Heart left ventricle (tissue), 16 donors: ENCODE measurements at regions not wholly inside any gene's neighbourhood (a gene's known extent, or its start where the extent isn't known, plus 50 kb on each side); places are given as distances from the start of the nearest gene placed in this dataset.

Experiments
- ATAC-seq, 4 donors: fragments of 200-7000 bp; cut with Tn5 transposase; one replicate each; pipeline ENCODE4 v1.9.1; 2020 to 2022; ENCODE audit warnings: moderate library complexity in 4 of 4, mild to moderate bottlenecking in 3 of 4, moderate number of reproducible peaks in 1 of 4
- DNase-seq, 5 donors: peaks; one replicate each; pipeline ENCODE4 v3.0.0-alpha.2; 2020
- H3K27ac ChIP-seq, 12 donors: fragments of 200-600 bp; sonication (generic) in 4 of 12; one replicate each; pipeline versions ENCODE4 v1.5.0 to v1.8.0; 2016 to 2022; ENCODE audit warnings: mild to moderate bottlenecking in 2 of 12
- H3K27me3 ChIP-seq, 9 donors: fragments of 200-600 bp; sonication (generic) in 2 of 9; one replicate each; pipeline versions ENCODE4 v1.5.1 to v1.8.0; 2016 to 2022; ENCODE audit warnings: mild to moderate bottlenecking in 3 of 9
- H3K36me3 ChIP-seq, 9 donors: fragments of 200-600 bp; sonication (generic) in 2 of 9; one replicate each; pipeline versions ENCODE4 v1.5.0 to v1.8.0; 2018 to 2022; ENCODE audit warnings: mild to moderate bottlenecking in 2 of 9
- H3K4me1 ChIP-seq, 12 donors: fragments of 200-600 bp; sonication (generic) in 4 of 12; one replicate each; pipeline versions ENCODE4 v1.5.0 to v1.8.0; 2016 to 2022; ENCODE audit warnings: mild to moderate bottlenecking in 3 of 12
- H3K4me3 ChIP-seq, 12 donors: fragments of 200-600 bp; sonication (generic) in 4 of 12; one replicate each; pipeline versions ENCODE4 v1.5.0 to v1.8.0; 2017 to 2022; ENCODE audit warnings: mild to moderate bottlenecking in 9 of 12, moderate library complexity in 4 of 12
- H3K9me3 ChIP-seq, 12 donors: fragments of 200-600 bp; sonication (generic) in 4 of 12; one replicate each; pipeline versions ENCODE4 v1.5.0 to v1.8.0; 2016 to 2022; ENCODE audit warnings: mild to moderate bottlenecking in 1 of 12
- CTCF ChIP-seq, 12 donors: fragments of 200-600 bp; sonication (generic) in 4 of 12; IDR thresholded peaks; one replicate each; pipeline versions ENCODE4 v1.5.0 to v1.8.0; 2018 to 2022; ENCODE audit warnings: antibody characterized with exemption in 12 of 12, mild to moderate bottlenecking in 5 of 12
- POLR2A ChIP-seq, 2 donors: fragments of 450-650 bp; IDR thresholded peaks; one replicate each; pipeline ENCODE4 v1.6.1; 2017; ENCODE audit warnings: antibody characterized with exemption in 2 of 2, mild to moderate bottlenecking in 2 of 2, moderate library complexity in 2 of 2
- WGBS, 4 donors: extraction: QIAGEN DNeasy Blood & Tissue Kit in 2 of 4; methylation state at CpG; one replicate each; pipeline versions ENCODE4 v1.1.5 to v1.1.7; 2013 to 2018; 5-methylcytosine and 5-hydroxymethylcytosine counted together
- intact Hi-C, 10 donors: fragments of 100-400 bp; cut with DNase I; formaldehyde crosslinking; loops; one replicate each; pipeline versions ENCODE4 v1.11.1 to v1.14.2; 2022
- donor health status: ischemic (EF 13 %, LVEDD 7.1; RV severe dilation, severe dysfunction).
- donor health status: healthy with polysubstance abuse.
- donor health status: DM: no; HTN: yes; CAD: no.
- donor health status: DM: no; HTN: no; CAD: no.
- donor health status: ischemic (EF 25% LVEDD 6.9; RV normal size, moderate dysfunction).
- donor health status: ischemic (EF 25% LVEDD 5.7; RV mildly dilated, moderate dysfunction).
- donor health status: healthy.
- donor health status: DM: yes; HTN: yes; CAD: no.
- donor health status: ischemic (EF 35%, LVEDD 5.7; RV mildly dilated, moderate dysfunction).
- donor health status: nonischemic (EF 11% LVEDD 7.7; RV severe dilation, severe dysfunction).
- donor health status: DM: yes; HTN: yes; CAD: no.
- donor health status: PGD.
- donor health status: ischemic (EF 29% LVEDD 5.4; RV normal size, mild dysfunction).
- donor health status: nonischemic (EF 23%, LVEDD 6.1; RV moderate dilation, normal function).

GRCh38 chr4:14631806-14632440 is 370.4 kb upstream of the CPEB2 start:
- TF ChIP-seq POLR2A (IDR thresholded peaks at IDR 0.05), result no peak
- no peak for TF ChIP-seq CTCF (IDR thresholded peaks at IDR 0.05)
- H3K36me3 ChIP-seq, result no peaks in the 10 kb centered on the region
- H3K27me3 ChIP-seq, result no peaks in the 10 kb centered on the region
- peaks cover 0 to 11% (median 0%) of the 10 kb centered on the region in 12 donors for H3K9me3 ChIP-seq
- H3K4me3 ChIP-seq, result no peak overlapping the region
- intact Hi-C loops, result no loop called here
- DNase-seq (no peak), ATAC-seq (no peak)
- no peaks in the 10 kb centered on the region for H3K4me1 ChIP-seq
- H3K27ac ChIP-seq, result no peak overlapping the region

GRCh38 chr4:14636563-14636962 is 365.7 kb upstream of the CPEB2 start:
- no peak overlapping the region for H3K27ac ChIP-seq
- no peaks in the 10 kb centered on the region for H3K27me3 ChIP-seq
- H3K36me3 ChIP-seq, result no peaks in the 10 kb centered on the region
- no peaks in the 10 kb centered on the region for H3K4me1 ChIP-seq
- no peak for TF ChIP-seq POLR2A (IDR thresholded peaks at IDR 0.05)
- TF ChIP-seq CTCF (IDR thresholded peaks at IDR 0.05), result no peak
- H3K4me3 ChIP-seq, result no peak overlapping the region
- intact Hi-C loops, result no loop called here
- ATAC-seq (no peak), DNase-seq (no peak)
- peaks cover 0 to 11% (median 0%) of the 10 kb centered on the region in 12 donors for H3K9me3 ChIP-seq

GRCh38 chr4:14640476-14640875 is 361.8 kb upstream of the CPEB2 start:
- peak in 3 of 4 donors; percentile 57 to 71 (median 58) for ATAC-seq
- no peak for DNase-seq
- intact Hi-C loops, result no loop called here
- no peak overlapping the region for H3K27ac ChIP-seq
- H3K4me3 ChIP-seq, result no peak overlapping the region
- no peaks in the 10 kb centered on the region for H3K36me3 ChIP-seq
- no peaks in the 10 kb centered on the region for H3K27me3 ChIP-seq
- H3K9me3 ChIP-seq, result no peaks in the 10 kb centered on the region
- TF ChIP-seq CTCF (IDR thresholded peaks at IDR 0.05) (no peak), POLR2A (IDR thresholded peaks at IDR 0.05) (no peak)
- 64 to 100% (median 84%) methylated on average over 1 of the region's 1 CpG for WGBS, 4 donors
- no peaks in the 10 kb centered on the region for H3K4me1 ChIP-seq

- DNase-seq (no peak), ATAC-seq (no peak)
- WGBS, 4 donors, result 77 to 85% (median 83%) methylated on average over 2 of the region's 2 CpGs
- Histone ChIP-seq H3K4me1 (no peaks in the 10 kb centered on the region), H3K9me3 (no peaks in the 10 kb centered on the region), H3K27me3 (no peaks in the 10 kb centered on the region), H3K4me3 (no peak overlapping the region), H3K27ac (no peak overlapping the region), H3K36me3 (no peaks in the 10 kb centered on the region)
- intact Hi-C loops, result no loop called here
- TF ChIP-seq POLR2A (IDR thresholded peaks at IDR 0.05) (no peak), CTCF (IDR thresholded peaks at IDR 0.05) (no peak)
These were observed 360.4 kb upstream of the CPEB2 start for GRCh38 chr4:14641871-14642270.
